Esophagus squamous epithelium (tissue), 5 donors: ENCODE measurements at regions not wholly inside any gene's neighbourhood (a gene's known extent, or its start where the extent isn't known, plus 50 kb on each side); places are given as distances from the start of the nearest gene placed in this dataset.
"Not testable (repeated sequence)": the region's sequence is repeated elsewhere in the genome, so short reads cannot be mapped to it uniquely, and the experiment has no call there.

Source experiments
- DNase-seq: peaks from one replicate; lab custom pipeline; 2025; lab: John Stamatoyannopoulos, UW
- H3K27ac ChIP-seq, 4 donors: fragments of 200-600 bp; sonication (generic); one replicate each; pipeline ENCODE4 v1.5.1; 2016 to 2019; ENCODE audit warnings: mild to moderate bottlenecking in 1 of 4
- H3K27me3 ChIP-seq, 4 donors: fragments of 200-600 bp; sonication (generic); 1 replicate in 3 of 4; 2 replicates in 1 of 4; pipeline versions ENCODE4 v1.5.1 to v1.6.0; 2017 to 2021; ENCODE audit warnings: antibody characterized with exemption in 1 of 4
- H3K36me3 ChIP-seq, 3 donors: fragments of 200-600 bp; sonication (generic); one replicate each; pipeline ENCODE4 v1.5.1; 2016 to 2019
- H3K4me1 ChIP-seq, 3 donors: fragments of 200-600 bp; sonication (generic); one replicate each; pipeline ENCODE4 v1.5.1; 2017 to 2019
- H3K4me3 ChIP-seq, 4 donors: fragments of 200-600 bp; sonication (generic); 1 replicate in 3 of 4; 2 replicates in 1 of 4; pipeline ENCODE4 v1.5.1; 2016 to 2019; ENCODE audit warnings: mild to moderate bottlenecking in 2 of 4, moderate library complexity in 1 of 4
- H3K9me3 ChIP-seq, 3 donors: fragments of 200-600 bp; sonication (generic); one replicate each; pipeline ENCODE4 v1.5.1; 2016 to 2019
- CTCF ChIP-seq, 6 experiments: fragments of 450-650 bp in 4 of 6; fragments of 200-600 bp in 2 of 6; sonication (generic) in 2 of 6; IDR thresholded peaks; one replicate each; pipeline ENCODE4 v1.5.1; 2016 to 2019; ENCODE audit warnings: antibody characterized with exemption in 6 of 6, mild to moderate bottlenecking in 4 of 6, moderate library complexity in 4 of 6
- POLR2A ChIP-seq, 4 donors: fragments of 450-650 bp; IDR thresholded peaks; one replicate each; pipeline ENCODE4 v1.6.1; 2017; ENCODE audit warnings: antibody characterized with exemption in 4 of 4, mild to moderate bottlenecking in 4 of 4, moderate library complexity in 3 of 4
- WGBS, 2 donors: methylation state at CpG; one replicate each; pipeline ENCODE4 v1.1.5; 2018; 5-methylcytosine and 5-hydroxymethylcytosine counted together
- intact Hi-C: fragments of 100-400 bp; cut with DNase I; formaldehyde crosslinking; loops from one replicate; pipeline ENCODE4 v1.15.0; 2022
- donor health status: DM: yes; HTN: yes; CAD: no.

- no peak for DNase-seq
Measured at GRCh38 chr2:56040834-56041233, 117.3 kb upstream of the EFEMP1 start.

GRCh38 chr2:56047136-56047535 lies 123.6 kb upstream of the EFEMP1 start:
- Histone ChIP-seq H3K4me1 (no peaks in the 10 kb centered on the region), H3K4me3 (no peak overlapping the region), H3K36me3 (no peaks in the 10 kb centered on the region), H3K9me3 (no peaks in the 10 kb centered on the region), H3K27ac (no peak overlapping the region), H3K27me3 (no peaks in the 10 kb centered on the region)
- TF ChIP-seq POLR2A (IDR thresholded peaks at IDR 0.05) (no peak), CTCF (IDR thresholded peaks at IDR 0.05) (no peak)
- intact Hi-C loops = no loop called here
- 41 to 52% methylated on average over 3 of the region's 3 CpGs for WGBS, 2 donors
- DNase-seq = no peak

More at GRCh38 chr2:56040834-56041233, 117.3 kb upstream of the EFEMP1 start:
- intact Hi-C loops = no loop called here
- TF ChIP-seq POLR2A (IDR thresholded peaks at IDR 0.05) = no peak
- no peak for TF ChIP-seq CTCF (IDR thresholded peaks at IDR 0.05)
- Histone ChIP-seq H3K27ac (no peak overlapping the region), H3K27me3 (no peaks in the 10 kb centered on the region), H3K9me3 (no peaks in the 10 kb centered on the region), H3K4me1 (no peaks in the 10 kb centered on the region), H3K36me3 (no peaks in the 10 kb centered on the region), H3K4me3 (no peak overlapping the region)

- Histone ChIP-seq H3K36me3 (no peaks in the 10 kb centered on the region), H3K9me3 (no peaks in the 10 kb centered on the region), H3K27me3 (no peaks in the 10 kb centered on the region), H3K27ac (no peak overlapping the region), H3K4me1 (no peaks in the 10 kb centered on the region), H3K4me3 (no peak overlapping the region)
- intact Hi-C loops = no loop called here
- WGBS, 2 donors = 50 to 52% methylated on average over 10 of the region's 10 CpGs
- no peak for DNase-seq
- TF ChIP-seq POLR2A (IDR thresholded peaks at IDR 0.05) = no peak
- TF ChIP-seq CTCF (IDR thresholded peaks at IDR 0.05) = no peak
Measured at GRCh38 chr2:56049233-56049845, 125.8 kb upstream of the EFEMP1 start.

GRCh38 chr2:56053679-56054078 lies 130.1 kb upstream of the EFEMP1 start:
- WGBS, 2 donors = 23 to 24% methylated on average over 3 of the region's 3 CpGs
- no peaks in the 10 kb centered on the region for H3K27me3 ChIP-seq
- H3K9me3 ChIP-seq = no peaks in the 10 kb centered on the region
- H3K27ac ChIP-seq = no peak overlapping the region
- no peaks in the 10 kb centered on the region for H3K4me1 ChIP-seq
- intact Hi-C loops = no loop called here
- TF ChIP-seq CTCF (IDR thresholded peaks at IDR 0.05) (no peak), POLR2A (IDR thresholded peaks at IDR 0.05) (no peak)
- no peak overlapping the region for H3K4me3 ChIP-seq
- no peaks in the 10 kb centered on the region for H3K36me3 ChIP-seq
- no peak for DNase-seq

- Histone ChIP-seq H3K9me3 (peaks cover 0 to 14% (median 0%) of the 10 kb centered on the region in 3 donors), H3K4me3 (no peak overlapping the region), H3K27ac (no peak overlapping the region), H3K36me3 (no peaks in the 10 kb centered on the region), H3K4me1 (no peaks in the 10 kb centered on the region), H3K27me3 (no peaks in the 10 kb centered on the region)
- no peak for DNase-seq
- no peak for TF ChIP-seq POLR2A (IDR thresholded peaks at IDR 0.05)
- no peak for TF ChIP-seq CTCF (IDR thresholded peaks at IDR 0.05)
- intact Hi-C loops = no loop called here
Measured at GRCh38 chr2:56055405-56055804, 128.4 kb upstream of the CCDC85A start.

GRCh38 chr2:56061327-56061726 lies 122.5 kb upstream of the CCDC85A start:
- H3K4me3 ChIP-seq, H3K36me3 ChIP-seq, DNase-seq, H3K27me3 ChIP-seq, H3K4me1 ChIP-seq, H3K27ac ChIP-seq, intact Hi-C loops: not testable (repeated sequence)
- 89 to 92% methylated on average over 4 of the region's 4 CpGs for WGBS, 2 donors
- peaks cover 0 to 14% (median 0%) of the 10 kb centered on the region in 3 donors for H3K9me3 ChIP-seq
